ENCODE measurements at regions not wholly inside any gene's neighbourhood (a gene's known extent, or its start where the extent isn't known, plus 50 kb on each side); places are given as distances from the start of the nearest gene placed in this dataset.
A peak's percentile ranks its signal among the peaks of the same experiment; 100 is the strongest.

- Histone ChIP-seq H3K27me3 (ENCODE audit: insufficient read depth, low read length) (no peaks in the 10 kb centered on the region), H3K27ac (ENCODE audit: low read length) (no peak overlapping the region), H3K36me3 (ENCODE audit: insufficient read depth, low read depth, low read length) (no peaks in the 10 kb centered on the region), H3K4me1 (ENCODE audit: insufficient read depth, low read length) (no peaks in the 10 kb centered on the region), H3K4me3 (ENCODE audit: low read length) (no peak overlapping the region), H3K9me3 (ENCODE audit: insufficient read depth, low read depth, low read length) (no peaks in the 10 kb centered on the region), H3K9ac (ENCODE audit: low read depth, low read length) (no peak overlapping the region)
Measured at GRCh38 chrY:19208915-19209314, 435.4 kb upstream of the HSFY2 start.

- Histone ChIP-seq H3K9ac (ENCODE audit: low read depth, low read length) (no peak overlapping the region), H3K27me3 (ENCODE audit: insufficient read depth, low read length) (no peaks in the 10 kb centered on the region), H3K4me3 (ENCODE audit: low read length) (no peak overlapping the region), H3K9me3 (ENCODE audit: insufficient read depth, low read depth, low read length) (no peaks in the 10 kb centered on the region), H3K4me1 (ENCODE audit: insufficient read depth, low read length) (no peaks in the 10 kb centered on the region), H3K27ac (ENCODE audit: low read length) (no peak overlapping the region), H3K36me3 (ENCODE audit: insufficient read depth, low read depth, low read length) (no peaks in the 10 kb centered on the region)
Measured at GRCh38 chrY:19207048-19207447, 433.5 kb upstream of the HSFY2 start.

DNA sequence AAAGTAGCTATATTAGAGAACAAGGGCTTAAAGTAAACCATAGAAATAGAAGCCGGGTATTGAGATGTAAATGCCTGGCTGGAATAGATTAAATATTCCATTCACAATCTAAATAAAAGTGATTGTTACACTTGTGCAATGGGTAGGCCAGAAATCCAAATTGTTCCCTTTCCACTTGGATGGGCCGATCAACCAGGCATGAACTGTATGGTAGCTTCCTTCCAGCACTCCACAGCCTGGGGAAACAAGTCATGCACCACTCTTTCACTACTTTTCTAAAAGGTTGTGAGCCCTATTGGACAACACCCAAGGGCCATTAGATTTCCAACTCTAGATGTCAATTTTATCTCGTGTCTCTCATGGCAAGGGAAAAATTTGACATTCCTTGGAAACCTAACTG is 407.3 kb upstream of the HSFY2 start:
- Histone ChIP-seq H3K36me3 (ENCODE audit: insufficient read depth, low read depth, low read length) (no peaks in the 10 kb centered on the region), H3K27me3 (ENCODE audit: insufficient read depth, low read length) (no peaks in the 10 kb centered on the region), H3K4me1 (ENCODE audit: insufficient read depth, low read length) (no peaks in the 10 kb centered on the region), H3K4me3 (ENCODE audit: low read length) (no peak overlapping the region), H3K27ac (ENCODE audit: low read length) (no peak overlapping the region), H3K9me3 (ENCODE audit: insufficient read depth, low read depth, low read length) (peaks cover 11% of the 10 kb centered on the region; the same call in 1 of the 2 replicates), H3K9ac (ENCODE audit: low read depth, low read length) (no peak overlapping the region)

- no peak overlapping the region for H3K9ac ChIP-seq (ENCODE audit: low read depth, low read length)
- peaks cover 9% of the 10 kb centered on the region for H3K9me3 ChIP-seq (ENCODE audit: insufficient read depth, low read depth, low read length)
- H3K27ac ChIP-seq (ENCODE audit: low read length), result no peak overlapping the region
- H3K36me3 ChIP-seq (ENCODE audit: insufficient read depth, low read depth, low read length), result no peaks in the 10 kb centered on the region
- no peaks in the 10 kb centered on the region for H3K4me1 ChIP-seq (ENCODE audit: insufficient read depth, low read length)
- no peaks in the 10 kb centered on the region for H3K27me3 ChIP-seq (ENCODE audit: insufficient read depth, low read length)
- no peak overlapping the region for H3K4me3 ChIP-seq (ENCODE audit: low read length)
Measured at GRCh38 chrY:19168202-19168565, 394.6 kb upstream of the HSFY2 start.

DNA sequence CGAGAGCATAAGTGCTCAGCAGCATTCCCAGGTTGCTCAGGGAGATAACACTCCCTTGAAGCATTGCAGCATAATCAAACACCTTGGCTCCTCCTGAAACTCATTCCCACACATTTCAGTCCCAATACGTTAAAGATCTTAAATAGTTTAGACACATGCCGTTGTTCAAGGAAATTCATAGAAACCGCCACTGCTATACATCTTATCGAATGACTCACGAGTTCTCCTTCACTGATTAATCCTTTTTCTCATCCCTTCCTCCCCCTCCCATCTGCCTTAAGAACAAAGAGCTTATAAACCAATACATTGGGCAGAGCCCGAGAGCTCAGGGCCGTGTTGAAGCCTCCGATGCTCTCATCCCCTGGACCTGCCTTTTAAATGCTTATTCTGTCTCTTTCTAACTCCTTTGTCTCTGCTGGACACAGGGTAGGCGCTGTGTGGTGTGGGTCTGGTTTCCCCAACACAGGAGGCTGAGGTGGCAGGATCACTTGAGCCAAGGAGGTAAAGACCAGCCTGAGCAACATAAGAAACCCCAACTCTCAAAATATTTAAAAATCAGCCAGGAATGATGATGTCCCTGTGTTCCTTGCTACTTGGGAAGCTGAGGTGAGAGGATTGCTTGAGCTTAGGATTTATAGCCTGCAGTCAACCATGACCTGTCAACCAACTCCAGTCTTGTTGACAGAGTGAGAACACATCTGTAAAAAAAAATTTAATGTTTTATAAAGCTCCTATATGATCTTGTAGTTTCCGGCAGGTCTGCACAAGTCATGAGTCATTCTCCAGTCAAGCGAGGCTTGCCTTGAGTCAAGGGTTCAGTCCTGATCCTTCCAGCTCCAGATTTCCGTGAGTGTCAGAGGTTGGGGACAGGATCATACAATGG is 394.0 kb upstream of the HSFY2 start:
- Histone ChIP-seq H3K9ac (ENCODE audit: low read depth, low read length) (no peak overlapping the region), H3K27ac (ENCODE audit: low read length) (no peak overlapping the region), H3K36me3 (ENCODE audit: insufficient read depth, low read depth, low read length) (no peaks in the 10 kb centered on the region), H3K27me3 (ENCODE audit: insufficient read depth, low read length) (no peaks in the 10 kb centered on the region), H3K4me1 (ENCODE audit: insufficient read depth, low read length) (no peaks in the 10 kb centered on the region), H3K4me3 (ENCODE audit: low read length) (no peak overlapping the region), H3K9me3 (ENCODE audit: insufficient read depth, low read depth, low read length) (peaks cover 6% of the 10 kb centered on the region)

- no peak overlapping the region for H3K9ac ChIP-seq (ENCODE audit: low read depth, low read length)
Measured at GRCh38 chrY:19148783-19149182, 375.2 kb upstream of the HSFY2 start.

GRCh38 chrY:19146296-19146695 is 372.8 kb upstream of the HSFY2 start:
- Histone ChIP-seq H3K9me3 (ENCODE audit: insufficient read depth, low read depth, low read length) (no peaks in the 10 kb centered on the region), H3K4me1 (ENCODE audit: insufficient read depth, low read length) (peaks cover 32% of the 10 kb centered on the region), H3K36me3 (ENCODE audit: insufficient read depth, low read depth, low read length) (no peaks in the 10 kb centered on the region)

More at GRCh38 chrY:19148783-19149182, 375.2 kb upstream of the HSFY2 start:
- Histone ChIP-seq H3K36me3 (ENCODE audit: insufficient read depth, low read depth, low read length) (no peaks in the 10 kb centered on the region), H3K27me3 (ENCODE audit: insufficient read depth, low read length) (no peaks in the 10 kb centered on the region), H3K4me1 (ENCODE audit: insufficient read depth, low read length) (peaks cover 14% of the 10 kb centered on the region), H3K9me3 (ENCODE audit: insufficient read depth, low read depth, low read length) (no peaks in the 10 kb centered on the region), H3K4me3 (ENCODE audit: low read length) (no peak overlapping the region), H3K27ac (ENCODE audit: low read length) (no peak overlapping the region)

DNA sequence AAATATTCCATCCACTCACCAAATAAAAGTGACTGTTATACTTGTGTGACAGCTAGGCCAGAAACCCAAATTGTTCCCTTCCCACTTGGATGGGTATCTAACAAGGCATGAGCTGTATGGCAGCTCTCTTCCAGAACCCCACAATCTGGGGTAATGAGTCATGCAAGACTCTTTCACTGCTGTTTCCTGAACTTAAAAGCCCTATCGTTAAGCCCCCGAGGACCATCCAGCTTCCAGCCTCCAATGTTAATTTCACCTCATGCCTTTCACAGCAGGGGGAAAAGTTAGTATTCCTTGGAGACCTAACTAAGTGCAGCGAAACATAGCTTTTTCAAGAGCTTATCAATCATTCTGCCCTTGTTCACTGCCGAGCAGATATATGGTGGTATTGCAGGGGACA is 368.6 kb upstream of the HSFY2 start:
- Histone ChIP-seq H3K9me3 (ENCODE audit: insufficient read depth, low read depth, low read length) (no peaks in the 10 kb centered on the region), H3K36me3 (ENCODE audit: insufficient read depth, low read depth, low read length) (no peaks in the 10 kb centered on the region), H3K4me1 (ENCODE audit: insufficient read depth, low read length) (peaks cover 25% of the 10 kb centered on the region; the same call in 1 of the 2 replicates), H3K27me3 (ENCODE audit: insufficient read depth, low read length) (no peaks in the 10 kb centered on the region), H3K27ac (ENCODE audit: low read length) (no peak overlapping the region), H3K9ac (ENCODE audit: low read depth, low read length) (no peak overlapping the region), H3K4me3 (ENCODE audit: low read length) (peak overlapping the region; percentile 22; the same call in 1 of the 2 replicates)

More at GRCh38 chrY:19146296-19146695, 372.8 kb upstream of the HSFY2 start:
- no peaks in the 10 kb centered on the region for H3K27me3 ChIP-seq (ENCODE audit: insufficient read depth, low read length)
- peak overlapping the region; percentile 42; the same call in 1 of the 2 replicates for H3K4me3 ChIP-seq (ENCODE audit: low read length)
- no peak overlapping the region; the same call in 1 of the 2 replicates for H3K9ac ChIP-seq (ENCODE audit: low read depth, low read length)
- peak overlapping the region; percentile 21 for H3K27ac ChIP-seq (ENCODE audit: low read length)

GRCh38 chrY:19140285-19140920 is 366.9 kb upstream of the HSFY2 start:
- no peaks in the 10 kb centered on the region for H3K9me3 ChIP-seq (ENCODE audit: insufficient read depth, low read depth, low read length)
- H3K36me3 ChIP-seq (ENCODE audit: insufficient read depth, low read depth, low read length), result no peaks in the 10 kb centered on the region
- no peak overlapping the region for H3K4me3 ChIP-seq (ENCODE audit: low read length)
- no peak overlapping the region for H3K9ac ChIP-seq (ENCODE audit: low read depth, low read length)
- H3K4me1 ChIP-seq (ENCODE audit: insufficient read depth, low read length), result peaks cover 18% of the 10 kb centered on the region; the same call in 1 of the 2 replicates
- H3K27me3 ChIP-seq (ENCODE audit: insufficient read depth, low read length), result no peaks in the 10 kb centered on the region
- H3K27ac ChIP-seq (ENCODE audit: low read length), result no peak overlapping the region

DNA sequence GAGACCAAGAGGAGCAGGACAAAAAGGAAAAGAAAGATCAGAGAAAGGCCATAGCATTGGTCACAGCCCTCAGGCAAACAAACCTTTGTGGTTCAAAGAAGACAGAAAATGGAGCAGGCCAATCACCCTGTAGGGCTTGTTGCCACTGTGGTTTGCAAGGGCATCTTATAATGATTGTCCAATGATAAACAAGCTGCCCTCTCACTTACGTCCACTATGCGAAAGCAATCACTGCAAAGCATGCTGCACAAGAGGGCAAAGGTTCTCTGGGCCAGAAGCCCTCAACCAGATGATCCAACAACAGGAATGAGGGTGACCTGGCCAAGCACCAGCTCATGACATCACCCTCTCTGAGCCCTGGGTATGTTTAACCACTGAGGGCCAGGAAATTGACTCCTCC is 360.9 kb upstream of the HSFY2 start:
- Histone ChIP-seq H3K27me3 (ENCODE audit: insufficient read depth, low read length) (no peaks in the 10 kb centered on the region), H3K4me3 (ENCODE audit: low read length) (no peak overlapping the region), H3K4me1 (ENCODE audit: insufficient read depth, low read length) (peaks cover 12% of the 10 kb centered on the region; the same call in 1 of the 2 replicates), H3K9ac (ENCODE audit: low read depth, low read length) (no peak overlapping the region), H3K9me3 (ENCODE audit: insufficient read depth, low read depth, low read length) (no peaks in the 10 kb centered on the region), H3K27ac (ENCODE audit: low read length) (no peak overlapping the region), H3K36me3 (ENCODE audit: insufficient read depth, low read depth, low read length) (no peaks in the 10 kb centered on the region)

GRCh38 chrY:19130569-19131358 is 357.2 kb upstream of the HSFY2 start:
- H3K27me3 ChIP-seq (ENCODE audit: insufficient read depth, low read length), result no peaks in the 10 kb centered on the region
- H3K36me3 ChIP-seq (ENCODE audit: insufficient read depth, low read depth, low read length), result no peaks in the 10 kb centered on the region
- H3K9me3 ChIP-seq (ENCODE audit: insufficient read depth, low read depth, low read length), result no peaks in the 10 kb centered on the region
- no peak overlapping the region for H3K9ac ChIP-seq (ENCODE audit: low read depth, low read length)
- no peak overlapping the region for H3K27ac ChIP-seq (ENCODE audit: low read length)
- peaks cover 12% of the 10 kb centered on the region; the same call in 1 of the 2 replicates for H3K4me1 ChIP-seq (ENCODE audit: insufficient read depth, low read length)
- H3K4me3 ChIP-seq (ENCODE audit: low read length), result no peak overlapping the region

Data from iPS-20b (cell line).